Embryonic facial prominence (tissue), 1 donor: ENCODE measurements at regions not wholly inside any gene's neighbourhood (a gene's known extent, or its start where the extent isn't known, plus 50 kb on each side); places are given as distances from the start of the nearest gene placed in this dataset.
"Not testable (repeated sequence)": the region's sequence is repeated elsewhere in the genome, so short reads cannot be mapped to it uniquely, and the experiment has no call there.

Source experiments
- DNase-seq: peaks from one replicate; pipeline ENCODE4 v3.0.0-alpha.2; 2016; ENCODE audit errors: extremely low spot score

GRCh38 chr7:23887660-23888059 is 177.6 kb downstream of the STK31 start:
- DNase-seq, result no peak

- no peak for DNase-seq
These were observed 178.9 kb downstream of the STK31 start for GRCh38 chr7:23888958-23889357.

GRCh38 chr7:23889566-23889965 is 179.5 kb downstream of the STK31 start:
- DNase-seq, result no peak

GRCh38 chr7:23892019-23892418 is 182.0 kb downstream of the STK31 start:
- DNase-seq, result no peak

- DNase-seq, result no peak
These were observed 183.3 kb downstream of the STK31 start for GRCh38 chr7:23893176-23893941.

- no peak for DNase-seq
These were observed 184.2 kb downstream of the STK31 start for GRCh38 chr7:23893942-23894891.

GRCh38 chr7:23894892-23895569 is 185.0 kb downstream of the STK31 start:
- no peak for DNase-seq

- no peak for DNase-seq
These were observed 185.7 kb downstream of the STK31 start for GRCh38 chr7:23895666-23896096.

- DNase-seq, result no peak
These were observed 188.6 kb downstream of the STK31 start for GRCh38 chr7:23898619-23899018.

- not testable (repeated sequence) for DNase-seq
These were observed 194.9 kb downstream of the STK31 start for GRCh38 chr7:23904901-23905300.

- no peak for DNase-seq
These were observed 197.0 kb downstream of the STK31 start for GRCh38 chr7:23907012-23907411.

- DNase-seq, result no peak
These were observed 199.4 kb downstream of the STK31 start for GRCh38 chr7:23909426-23909825.

GRCh38 chr7:23912065-23912464 is 202.0 kb downstream of the STK31 start:
- no peak for DNase-seq

GRCh38 chr7:23913016-23913415 is 203.0 kb downstream of the STK31 start:
- DNase-seq, result no peak

GRCh38 chr7:23915236-23915635 is 205.2 kb downstream of the STK31 start:
- no peak for DNase-seq

- no peak for DNase-seq
These were observed 208.3 kb downstream of the STK31 start for GRCh38 chr7:23918286-23918685.

- DNase-seq, result no peak
These were observed 208.8 kb downstream of the STK31 start for GRCh38 chr7:23918856-23919255.

GRCh38 chr7:23925088-23925487 is 215.1 kb downstream of the STK31 start:
- DNase-seq, result no peak

- no peak for DNase-seq
These were observed 217.8 kb downstream of the STK31 start for GRCh38 chr7:23927709-23928417.

GRCh38 chr7:23928418-23928775 is 218.4 kb downstream of the STK31 start:
- DNase-seq, result no peak

- DNase-seq, result no peak
These were observed 220.3 kb downstream of the STK31 start for GRCh38 chr7:23930312-23930711.

GRCh38 chr7:23931633-23932032 is 221.6 kb downstream of the STK31 start:
- no peak for DNase-seq
